ENCODE measurements at regions not wholly inside any gene's neighbourhood (a gene's known extent, or its start where the extent isn't known, plus 50 kb on each side); places are given as distances from the start of the nearest gene placed in this dataset.

DNA sequence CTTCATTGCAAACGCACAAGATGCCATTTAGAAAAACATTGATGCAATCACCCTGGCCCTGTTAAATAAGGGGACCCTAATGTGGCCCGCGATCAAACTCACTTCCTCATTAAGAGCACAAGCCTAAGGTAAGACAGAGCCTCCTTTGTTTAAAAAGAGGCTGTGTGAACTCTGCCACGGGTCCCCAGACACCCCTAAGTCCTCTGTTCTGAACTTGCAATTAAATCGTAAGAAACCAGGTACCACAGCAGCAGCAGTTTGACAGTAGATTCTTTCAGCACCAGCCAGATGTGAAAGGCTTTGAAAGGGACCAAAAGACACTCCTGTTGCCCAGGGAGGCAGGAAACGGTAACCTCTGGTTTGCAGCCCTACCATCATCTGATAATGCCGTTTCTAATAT, 346.3 kb downstream of the TMEM167A start (continued):
- TF ChIP-seq, protein P1, sequence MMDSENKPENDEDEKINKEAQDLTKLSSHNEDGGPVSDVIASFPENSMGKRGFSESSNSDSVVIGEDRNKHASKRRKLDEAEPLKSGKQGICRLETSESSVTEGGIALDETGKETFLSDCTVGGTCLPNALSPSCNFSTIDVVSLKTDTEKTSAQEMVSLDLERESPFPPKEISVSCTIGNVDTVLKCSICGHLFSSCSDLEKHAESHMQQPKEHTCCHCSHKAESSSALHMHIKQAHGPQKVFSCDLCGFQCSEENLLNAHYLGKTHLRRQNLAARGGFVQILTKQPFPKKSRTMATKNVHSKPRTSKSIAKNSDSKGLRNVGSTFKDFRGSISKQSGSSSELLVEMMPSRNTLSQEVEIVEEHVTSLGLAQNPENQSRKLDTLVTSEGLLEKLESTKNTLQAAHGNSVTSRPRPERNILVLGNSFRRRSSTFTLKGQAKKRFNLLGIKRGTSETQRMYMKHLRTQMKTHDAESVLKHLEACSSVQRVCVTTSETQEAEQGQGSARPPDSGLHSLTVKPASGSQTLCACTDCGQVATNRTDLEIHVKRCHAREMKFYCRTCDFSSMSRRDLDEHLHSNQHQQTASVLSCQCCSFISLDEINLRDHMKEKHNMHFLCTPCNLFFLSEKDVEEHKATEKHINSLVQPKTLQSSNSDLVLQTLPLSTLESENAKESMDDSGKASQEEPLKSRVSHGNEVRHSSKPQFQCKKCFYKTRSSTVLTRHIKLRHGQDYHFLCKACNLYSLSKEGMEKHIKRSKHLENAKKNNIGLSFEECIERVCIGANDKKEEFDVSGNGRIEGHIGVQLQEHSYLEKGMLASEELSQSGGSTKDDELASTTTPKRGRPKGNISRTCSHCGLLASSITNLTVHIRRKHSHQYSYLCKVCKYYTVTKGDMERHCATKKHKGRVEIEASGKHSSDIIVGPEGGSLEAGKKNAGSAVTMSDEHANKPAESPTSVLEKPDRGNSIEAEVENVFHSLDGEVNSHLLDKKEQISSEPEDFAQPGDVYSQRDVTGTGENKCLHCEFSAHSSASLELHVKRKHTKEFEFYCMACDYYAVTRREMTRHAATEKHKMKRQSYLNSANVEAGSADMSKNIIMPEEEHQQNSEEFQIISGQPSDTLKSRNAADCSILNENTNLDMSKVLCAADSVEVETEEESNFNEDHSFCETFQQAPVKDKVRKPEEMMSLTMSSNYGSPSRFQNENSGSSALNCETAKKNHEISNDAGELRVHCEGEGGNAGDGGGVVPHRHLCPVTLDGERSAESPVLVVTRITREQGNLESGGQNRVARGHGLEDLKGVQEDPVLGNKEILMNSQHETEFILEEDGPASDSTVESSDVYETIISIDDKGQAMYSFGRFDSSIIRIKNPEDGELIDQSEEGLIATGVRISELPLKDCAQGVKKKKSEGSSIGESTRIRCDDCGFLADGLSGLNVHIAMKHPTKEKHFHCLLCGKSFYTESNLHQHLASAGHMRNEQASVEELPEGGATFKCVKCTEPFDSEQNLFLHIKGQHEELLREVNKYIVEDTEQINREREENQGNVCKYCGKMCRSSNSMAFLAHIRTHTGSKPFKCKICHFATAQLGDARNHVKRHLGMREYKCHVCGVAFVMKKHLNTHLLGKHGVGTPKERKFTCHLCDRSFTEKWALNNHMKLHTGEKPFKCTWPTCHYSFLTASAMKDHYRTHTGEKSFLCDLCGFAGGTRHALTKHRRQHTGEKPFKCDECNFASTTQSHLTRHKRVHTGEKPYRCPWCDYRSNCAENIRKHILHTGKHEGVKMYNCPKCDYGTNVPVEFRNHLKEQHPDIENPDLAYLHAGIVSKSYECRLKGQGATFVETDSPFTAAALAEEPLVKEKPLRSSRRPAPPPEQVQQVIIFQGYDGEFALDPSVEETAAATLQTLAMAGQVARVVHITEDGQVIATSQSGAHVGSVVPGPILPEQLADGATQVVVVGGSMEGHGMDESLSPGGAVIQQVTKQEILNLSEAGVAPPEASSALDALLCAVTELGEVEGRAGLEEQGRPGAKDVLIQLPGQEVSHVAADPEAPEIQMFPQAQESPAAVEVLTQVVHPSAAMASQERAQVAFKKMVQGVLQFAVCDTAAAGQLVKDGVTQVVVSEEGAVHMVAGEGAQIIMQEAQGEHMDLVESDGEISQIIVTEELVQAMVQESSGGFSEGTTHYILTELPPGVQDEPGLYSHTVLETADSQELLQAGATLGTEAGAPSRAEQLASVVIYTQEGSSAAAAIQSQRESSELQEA (CRISPR knock-in tag; IDR thresholded peaks at IDR 0.05; ENCODE audit: not compliant biosample characterization) = no peak
- TF ChIP-seq FOSL2 (CRISPR knock-in tag; IDR thresholded peaks at IDR 0.05) = no peak
- TF ChIP-seq ZNF431 (CRISPR knock-in tag; IDR thresholded peaks at IDR 0.05; ENCODE audit: borderline replicate concordance, low read depth) = no peak
- TF ChIP-seq, protein P2, sequence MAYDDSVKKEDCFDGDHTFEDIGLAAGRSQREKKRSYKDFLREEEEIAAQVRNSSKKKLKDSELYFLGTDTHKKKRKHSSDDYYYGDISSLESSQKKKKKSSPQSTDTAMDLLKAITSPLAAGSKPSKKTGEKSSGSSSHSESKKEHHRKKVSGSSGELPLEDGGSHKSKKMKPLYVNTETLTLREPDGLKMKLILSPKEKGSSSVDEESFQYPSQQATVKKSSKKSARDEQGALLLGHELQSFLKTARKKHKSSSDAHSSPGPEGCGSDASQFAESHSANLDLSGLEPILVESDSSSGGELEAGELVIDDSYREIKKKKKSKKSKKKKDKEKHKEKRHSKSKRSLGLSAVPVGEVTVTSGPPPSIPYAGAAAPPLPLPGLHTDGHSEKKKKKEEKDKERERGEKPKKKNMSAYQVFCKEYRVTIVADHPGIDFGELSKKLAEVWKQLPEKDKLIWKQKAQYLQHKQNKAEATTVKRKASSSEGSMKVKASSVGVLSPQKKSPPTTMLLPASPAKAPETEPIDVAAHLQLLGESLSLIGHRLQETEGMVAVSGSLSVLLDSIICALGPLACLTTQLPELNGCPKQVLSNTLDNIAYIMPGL (CRISPR knock-in tag; IDR thresholded peaks at IDR 0.05; ENCODE audit: borderline replicate concordance in 1 of 2, low read depth in 1 of 2) = no peak
- no peak for TF ChIP-seq KLF12 (CRISPR knock-in tag; IDR thresholded peaks at IDR 0.05; ENCODE audit: borderline replicate concordance)
- TF ChIP-seq, protein P3, sequence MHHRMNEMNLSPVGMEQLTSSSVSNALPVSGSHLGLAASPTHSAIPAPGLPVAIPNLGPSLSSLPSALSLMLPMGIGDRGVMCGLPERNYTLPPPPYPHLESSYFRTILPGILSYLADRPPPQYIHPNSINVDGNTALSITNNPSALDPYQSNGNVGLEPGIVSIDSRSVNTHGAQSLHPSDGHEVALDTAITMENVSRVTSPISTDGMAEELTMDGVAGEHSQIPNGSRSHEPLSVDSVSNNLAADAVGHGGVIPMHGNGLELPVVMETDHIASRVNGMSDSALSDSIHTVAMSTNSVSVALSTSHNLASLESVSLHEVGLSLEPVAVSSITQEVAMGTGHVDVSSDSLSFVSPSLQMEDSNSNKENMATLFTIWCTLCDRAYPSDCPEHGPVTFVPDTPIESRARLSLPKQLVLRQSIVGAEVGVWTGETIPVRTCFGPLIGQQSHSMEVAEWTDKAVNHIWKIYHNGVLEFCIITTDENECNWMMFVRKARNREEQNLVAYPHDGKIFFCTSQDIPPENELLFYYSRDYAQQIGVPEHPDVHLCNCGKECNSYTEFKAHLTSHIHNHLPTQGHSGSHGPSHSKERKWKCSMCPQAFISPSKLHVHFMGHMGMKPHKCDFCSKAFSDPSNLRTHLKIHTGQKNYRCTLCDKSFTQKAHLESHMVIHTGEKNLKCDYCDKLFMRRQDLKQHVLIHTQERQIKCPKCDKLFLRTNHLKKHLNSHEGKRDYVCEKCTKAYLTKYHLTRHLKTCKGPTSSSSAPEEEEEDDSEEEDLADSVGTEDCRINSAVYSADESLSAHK (CRISPR knock-in tag; IDR thresholded peaks at IDR 0.05; ENCODE audit: borderline replicate concordance) = no peak

Measured in HepG2 (cell line).